ENCODE measurements at regions not wholly inside any gene's neighbourhood (a gene's known extent, or its start where the extent isn't known, plus 50 kb on each side); places are given as distances from the start of the nearest gene placed in this dataset.

- BruUV-seq (replicated peaks), result no TSS peak
- Histone ChIP-seq H3K79me1 (ENCODE audit: low read depth in 1 of 2, low read length in 2 of 2) (no peaks in the 10 kb centered on the region), H3K56ac (ENCODE audit: extremely low read depth, insufficient read depth, low read length) (no peak overlapping the region), H3K4me1 (ENCODE audit: control insufficient read depth, insufficient read depth, low read length) (peaks cover 3% of the 10 kb centered on the region), H3K4me2 (ENCODE audit: low read depth, low read length) (peak overlapping the region; percentile 40; the same call in 1 of the 2 replicates), H3K27ac (ENCODE audit: insufficient read depth, low read length) (peak overlapping the region; percentile 75), H2BK5ac (ENCODE audit: low read depth, low read length, poor library complexity, severe bottlenecking) (peak overlapping the region; percentile 40), H2BK20ac (ENCODE audit: low read depth, low read length) (peak overlapping the region; percentile 50; the same call in 1 of the 2 replicates), H2AK5ac (ENCODE audit: low read depth, low read length) (no peak overlapping the region; the same call in 1 of the 2 replicates), H3K9me1 (ENCODE audit: insufficient read depth, low read length) (0 out of 2 replicates have a peak, but pooled peaks cover 3% of the 10 kb centered on the region), H3K23ac (ENCODE audit: low read depth, low read length) (no peak overlapping the region), H3K18ac (ENCODE audit: low read depth, low read length) (peak overlapping the region; percentile 54; the same call in 1 of the 2 replicates), H3K9ac (ENCODE audit: low read depth, low read length) (no peak overlapping the region), H2AFZ (replicated peaks; ENCODE audit: low read length, poor library complexity) (peak overlapping the region; percentile 59), H3K27me3 (ENCODE audit: control insufficient read depth, insufficient read depth, low read length) (no peaks in the 10 kb centered on the region; the same call in 1 of the 2 replicates), H2BK120ac (ENCODE audit: low read depth, low read length) (peak overlapping the region; percentile 45; the same call in 1 of the 2 replicates), H2AK9ac (replicated peaks; ENCODE audit: low read depth, low read length, poor library complexity) (no peak overlapping the region), H4K8ac (ENCODE audit: low read depth in 2 of 2, low read length in 2 of 2) (peak overlapping the region; percentile 10 to 68; a peak in 3 of 4 replicates), H3K36me3 (ENCODE audit: control insufficient read depth, insufficient read depth, low read length) (no peaks in the 10 kb centered on the region), H3K14ac (replicated peaks; ENCODE audit: low read depth, low read length) (no peak overlapping the region), H3K9me3 (ENCODE audit: control insufficient read depth, insufficient read depth, low read length) (peaks cover 4% of the 10 kb centered on the region), H4K20me1 (ENCODE audit: insufficient read depth, low read length) (no peaks in the 10 kb centered on the region), H3K4me3 (ENCODE audit: insufficient read depth, low read depth, low read length) (no peak overlapping the region), H4K91ac (ENCODE audit: insufficient read depth, low read depth, low read length) (peak overlapping the region; percentile 37; the same call in 1 of the 2 replicates), H3K4ac (ENCODE audit: low read depth, low read length) (peak overlapping the region; percentile 33; the same call in 1 of the 2 replicates), H2BK15ac (ENCODE audit: low read depth, low read length) (peak overlapping the region; percentile 39; the same call in 1 of the 3 replicates), H4K5ac (ENCODE audit: low read depth, low read length) (peak overlapping the region; percentile 70)
- DNase-seq (peak; percentile 38), ATAC-seq (ENCODE audit: low read depth) (peak; percentile 12)
- intact Hi-C loops (cut with micrococcal nuclease), result no loop called here
- CTCF ChIA-PET, result no interaction called here
- POLR2A ChIA-PET (ENCODE audit: unreplicated experiment), result no interaction called here
- in situ Hi-C loops (cut with MboI; ENCODE audit: low sequenced_read_pairs), result loop anchor here (25.0 kb wide), 1 partner anchor 737 kb away; no protein-coding TSS in a partner anchor
- TF ChIP-seq FOS (IDR thresholded peaks at IDR 0.05; ENCODE audit: low read depth, low read length), result no peak
- WGBS, 2 experiments (ENCODE audit: extremely low coverage in 2 of 2, insufficient read length in 1 of 2), result 90% methylated on average over 2 of the region's 15 CpGs; no CpG with 5 or more reads in 1 of the 2 experiments
- dilution Hi-C loops (cut with HindIII; ENCODE audit: low sequenced_read_pairs, unreplicated experiment), result no loop called here
Measured at GRCh38 chr14:89025561-89026236, 201.2 kb downstream of the TTC8 start.

Measured in IMR-90 (cell line).